IPS-15b (cell line): ENCODE measurements at regions not wholly inside any gene's neighbourhood (a gene's known extent, or its start where the extent isn't known, plus 50 kb on each side); places are given as distances from the start of the nearest gene placed in this dataset.
"Not testable (repeated sequence)": the region's sequence is repeated elsewhere in the genome, so short reads cannot be mapped to it uniquely, and the experiment has no call there.

ENCODE experiments used
- H3K27me3 ChIP-seq: one replicate; pipeline ENCODE4 v1.6.1; 2013; ENCODE audit warnings: low read length; ENCODE audit not compliant: control insufficient read depth, insufficient read depth
- H3K36me3 ChIP-seq: one replicate; pipeline ENCODE4 v1.6.1; 2013; ENCODE audit warnings: low read length; ENCODE audit not compliant: control insufficient read depth, insufficient read depth
- H3K4me1 ChIP-seq: one replicate; pipeline ENCODE4 v1.6.1; 2013; ENCODE audit warnings: mild to moderate bottlenecking, low read length; ENCODE audit not compliant: control insufficient read depth, insufficient read depth
- H3K4me3 ChIP-seq: one replicate; pipeline ENCODE4 v1.5.1; 2013; ENCODE audit warnings: low read depth, low read length
- H3K9ac ChIP-seq: one replicate; pipeline ENCODE4 v1.6.1; 2013; ENCODE audit warnings: low read depth, mild to moderate bottlenecking, low read length
- H3K9me3 ChIP-seq: one replicate; pipeline ENCODE4 v1.6.1; 2013; ENCODE audit warnings: mild to moderate bottlenecking, low read length; ENCODE audit not compliant: control insufficient read depth, insufficient read depth

GRCh38 chr15:24300804-24301368 is 374.7 kb upstream of the NPAP1 start:
- H3K9ac ChIP-seq, H3K36me3 ChIP-seq, H3K4me1 ChIP-seq: not testable (repeated sequence)

DNA sequence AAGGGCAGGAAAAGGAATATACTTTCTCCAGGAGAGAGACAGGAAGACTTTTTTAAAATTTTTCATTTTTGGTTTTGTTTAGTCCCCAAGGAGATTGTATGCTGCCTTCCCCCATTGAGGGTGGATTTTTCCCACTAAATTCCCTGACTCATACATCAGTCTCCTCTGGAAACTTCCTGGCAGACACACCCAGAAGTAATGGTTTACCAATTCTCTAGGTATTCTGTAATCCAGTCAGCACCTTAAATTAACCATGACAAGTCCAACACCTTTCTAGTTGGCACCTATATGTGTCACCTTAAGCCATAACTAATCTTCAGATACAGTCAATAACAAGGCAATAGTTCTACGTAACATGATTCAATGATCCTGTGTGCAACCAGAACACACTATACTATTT is 373.6 kb upstream of the NPAP1 start:
- H3K4me1 ChIP-seq, H3K9ac ChIP-seq, H3K27me3 ChIP-seq, H3K4me3 ChIP-seq, H3K9me3 ChIP-seq, H3K36me3 ChIP-seq: not testable (repeated sequence)

More at GRCh38 chr15:24300804-24301368, 374.7 kb upstream of the NPAP1 start:
- H3K27me3 ChIP-seq, H3K4me3 ChIP-seq, H3K9me3 ChIP-seq: not testable (repeated sequence)

DNA sequence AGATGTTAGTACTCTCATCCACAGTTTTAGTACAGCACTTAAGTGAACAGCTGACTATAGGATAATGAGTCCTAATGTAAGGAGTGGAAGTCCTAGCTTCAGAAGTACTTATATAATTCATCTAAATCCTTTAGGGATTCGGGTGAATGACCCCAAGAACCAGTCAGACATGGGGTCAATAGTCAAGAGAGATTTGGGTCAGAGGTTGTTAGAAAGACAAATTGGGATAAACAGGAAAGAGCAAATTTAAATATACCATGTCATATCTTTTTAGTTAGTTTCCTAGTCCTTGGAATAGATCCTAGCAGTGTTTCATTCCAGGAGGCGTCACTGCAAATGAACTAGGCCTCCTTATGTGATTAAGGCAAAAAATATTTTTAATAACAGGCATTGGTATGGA is 370.8 kb upstream of the NPAP1 start:
- not testable (repeated sequence) for H3K36me3 ChIP-seq, H3K4me1 ChIP-seq, H3K9me3 ChIP-seq, H3K4me3 ChIP-seq, H3K9ac ChIP-seq, H3K27me3 ChIP-seq

GRCh38 chr15:24305643-24306042 is 369.9 kb upstream of the NPAP1 start:
- not testable (repeated sequence) for H3K9ac ChIP-seq, H3K9me3 ChIP-seq, H3K4me3 ChIP-seq, H3K36me3 ChIP-seq, H3K4me1 ChIP-seq, H3K27me3 ChIP-seq

- H3K27me3 ChIP-seq, H3K36me3 ChIP-seq, H3K9ac ChIP-seq, H3K4me1 ChIP-seq, H3K9me3 ChIP-seq, H3K4me3 ChIP-seq: not testable (repeated sequence)
Observed at GRCh38 chr15:24309700-24310099, 365.9 kb upstream of the NPAP1 start.

DNA sequence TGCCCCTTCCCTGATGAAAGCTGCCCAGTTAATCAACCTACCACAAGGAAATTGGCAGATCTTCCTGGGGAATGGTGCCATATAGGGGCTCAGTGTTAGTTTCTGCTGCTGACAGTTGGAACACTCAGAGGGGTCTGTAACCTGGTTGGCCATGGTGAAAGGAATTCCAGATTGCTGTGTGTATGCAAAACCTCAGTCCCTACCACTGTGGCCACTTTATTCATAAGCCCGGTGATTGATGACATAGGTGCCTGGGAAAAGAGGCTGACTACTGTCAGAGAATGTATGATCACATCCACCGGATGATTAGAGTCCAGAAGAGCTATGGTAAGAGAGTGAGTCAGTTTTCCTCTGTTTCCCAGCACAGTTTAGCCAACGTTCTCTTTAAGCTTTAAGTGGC is 363.9 kb upstream of the NPAP1 start:
- not testable (repeated sequence) for H3K4me3 ChIP-seq, H3K9me3 ChIP-seq, H3K4me1 ChIP-seq, H3K9ac ChIP-seq, H3K36me3 ChIP-seq, H3K27me3 ChIP-seq

DNA sequence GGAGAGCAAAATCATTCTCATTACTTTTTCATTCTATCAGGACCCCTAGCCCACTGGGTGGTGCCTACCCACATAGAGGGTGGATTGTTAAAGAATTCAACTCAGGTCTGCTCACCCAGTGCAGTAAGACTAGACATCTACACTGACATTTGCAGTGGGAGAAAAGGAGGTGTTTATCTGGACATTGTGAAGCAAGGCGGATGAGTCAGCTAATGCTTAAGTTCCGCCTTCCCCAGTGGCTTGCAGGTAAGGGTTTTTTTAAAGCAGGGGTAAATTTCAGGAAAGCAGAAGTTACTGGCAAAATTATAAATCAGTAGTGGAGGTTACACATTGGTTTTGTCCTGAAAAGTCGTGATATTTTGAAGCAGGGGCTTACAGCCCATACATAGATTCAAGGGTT is 359.2 kb upstream of the NPAP1 start:
- not testable (repeated sequence) for H3K4me1 ChIP-seq, H3K4me3 ChIP-seq

GRCh38 chr15:24318981-24319380 is 356.6 kb upstream of the NPAP1 start:
- Histone ChIP-seq H3K4me3 (no peak overlapping the region), H3K27me3 (no peaks in the 10 kb centered on the region), H3K9ac (no peak overlapping the region), H3K36me3 (no peaks in the 10 kb centered on the region), H3K9me3 (no peaks in the 10 kb centered on the region), H3K4me1 (no peaks in the 10 kb centered on the region)

More for the DNA sequence above, 359.2 kb upstream of the NPAP1 start:
- not testable (repeated sequence) for H3K9ac ChIP-seq, H3K36me3 ChIP-seq, H3K9me3 ChIP-seq, H3K27me3 ChIP-seq

- H3K27me3 ChIP-seq, H3K4me3 ChIP-seq, H3K9ac ChIP-seq, H3K36me3 ChIP-seq, H3K4me1 ChIP-seq, H3K9me3 ChIP-seq: not testable (repeated sequence)
Observed at GRCh38 chr15:24324096-24324495, 351.5 kb upstream of the NPAP1 start.

DNA sequence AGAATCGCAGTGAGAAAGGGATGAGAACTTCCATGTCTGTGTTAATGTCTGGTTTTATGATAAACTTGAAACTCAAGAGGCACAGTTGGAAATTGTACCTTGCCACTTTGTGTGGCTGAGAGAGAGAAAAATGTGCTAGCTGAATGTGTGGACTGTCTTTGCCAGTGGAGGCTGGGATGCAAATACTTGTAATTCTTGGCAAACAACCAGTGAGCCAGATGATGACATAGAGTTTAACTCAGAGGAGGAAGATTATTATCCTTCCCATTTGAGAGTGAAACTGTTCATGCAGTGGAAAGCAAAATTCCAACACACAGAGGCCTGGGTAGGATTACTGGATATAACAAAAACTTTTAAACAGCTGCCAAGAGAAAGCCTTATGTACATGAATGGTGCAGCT is 349.1 kb upstream of the NPAP1 start:
- H3K36me3 ChIP-seq: not testable (repeated sequence)

GRCh38 chr15:24331964-24332363 is 343.6 kb upstream of the NPAP1 start:
- H3K4me3 ChIP-seq, H3K27me3 ChIP-seq, H3K4me1 ChIP-seq, H3K9me3 ChIP-seq, H3K36me3 ChIP-seq, H3K9ac ChIP-seq: not testable (repeated sequence)

More for the DNA sequence above, 349.1 kb upstream of the NPAP1 start:
- H3K27me3 ChIP-seq, H3K9me3 ChIP-seq, H3K9ac ChIP-seq, H3K4me3 ChIP-seq, H3K4me1 ChIP-seq: not testable (repeated sequence)

DNA sequence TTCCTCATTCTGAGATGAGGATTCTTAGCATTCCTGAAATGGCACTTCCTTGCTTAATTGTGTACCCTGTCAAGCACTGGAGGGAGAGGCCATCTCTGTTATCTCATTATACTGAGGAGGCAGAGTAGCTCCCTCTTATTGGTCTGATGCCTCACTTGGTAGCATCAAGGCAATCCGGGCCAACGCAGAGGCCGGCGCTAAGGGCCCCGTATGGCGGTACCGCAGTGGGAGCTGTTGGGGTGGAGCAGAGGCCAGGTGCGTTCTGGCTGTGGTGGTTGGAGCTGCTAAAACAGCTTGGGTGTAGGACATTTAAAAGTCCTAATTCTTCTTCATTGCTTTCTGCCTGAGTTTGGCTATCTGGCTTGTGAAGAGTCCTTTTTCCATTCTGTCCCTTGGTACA is 333.7 kb upstream of the NPAP1 start:
- not testable (repeated sequence) for H3K9ac ChIP-seq, H3K9me3 ChIP-seq, H3K4me1 ChIP-seq, H3K36me3 ChIP-seq, H3K4me3 ChIP-seq, H3K27me3 ChIP-seq

DNA sequence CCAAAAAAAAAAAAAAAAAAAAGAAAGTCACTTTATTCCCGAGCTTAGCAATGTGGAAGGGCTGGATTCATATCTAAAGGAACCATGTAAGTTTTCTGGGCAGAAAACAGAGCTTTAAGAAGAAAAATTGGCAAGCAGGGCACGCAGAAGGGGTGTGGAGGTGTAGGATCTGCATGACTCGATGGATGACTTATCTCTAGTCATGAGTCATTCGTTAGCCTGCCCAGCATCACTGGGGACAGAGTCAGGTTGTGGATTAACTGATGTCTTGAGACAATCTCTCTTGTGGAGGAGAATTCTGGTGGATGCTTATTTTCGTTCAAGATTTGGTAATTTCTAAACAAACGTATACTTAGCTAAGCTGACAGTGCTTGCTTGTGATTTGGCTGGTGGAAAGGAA is 322.8 kb upstream of the NPAP1 start:
- not testable (repeated sequence) for H3K27me3 ChIP-seq, H3K9ac ChIP-seq, H3K36me3 ChIP-seq, H3K4me3 ChIP-seq, H3K4me1 ChIP-seq, H3K9me3 ChIP-seq
